GM21786 (cell line): ENCODE measurements at regions not wholly inside any gene's neighbourhood (a gene's known extent, or its start where the extent isn't known, plus 50 kb on each side); places are given as distances from the start of the nearest gene placed in this dataset.

Source experiments
- ATAC-seq: cut with Tn5 transposase; IDR thresholded peaks from one replicate; pipeline ENCODE4 v1.9.1; 2021; ENCODE audit not compliant: unreplicated experiment

- no peak for ATAC-seq
These were observed 226.7 kb downstream of the TLE4 start for GRCh38 chr9:79798450-79798849.

GRCh38 chr9:79796411-79796810 is 224.6 kb downstream of the TLE4 start:
- no peak for ATAC-seq

GRCh38 chr9:79788662-79789061 is 216.9 kb downstream of the TLE4 start:
- ATAC-seq = no peak

GRCh38 chr9:79781263-79781662 is 209.5 kb downstream of the TLE4 start:
- ATAC-seq = no peak

GRCh38 chr9:79780559-79780958 is 208.8 kb downstream of the TLE4 start:
- ATAC-seq = no peak

GRCh38 chr9:79779901-79780300 is 208.1 kb downstream of the TLE4 start:
- no peak for ATAC-seq

- no peak for ATAC-seq
These were observed 206.8 kb downstream of the TLE4 start for GRCh38 chr9:79778581-79778980.

- ATAC-seq = no peak
These were observed 204.8 kb downstream of the TLE4 start for GRCh38 chr9:79776581-79776980.
